Thyroid gland (tissue), 4 donors: ENCODE measurements at regions not wholly inside any gene's neighbourhood (a gene's known extent, or its start where the extent isn't known, plus 50 kb on each side); places are given as distances from the start of the nearest gene placed in this dataset.

Source experiments
- POLR2A ChIP-seq, 2 donors: fragments of 450-650 bp; IDR thresholded peaks; one replicate each; pipeline ENCODE4 v1.6.1; 2017; ENCODE audit warnings: antibody characterized with exemption in 2 of 2, mild to moderate bottlenecking in 2 of 2, moderate library complexity in 1 of 2
- TF ChIP-seq, protein P1 (sequence below), 6 experiments: fragments of 200-600 bp in 3 of 6; fragments of 450-650 bp in 3 of 6; sonication (generic) in 3 of 6; IDR thresholded peaks; one replicate each; pipeline ENCODE4 v1.5.1; 2016 to 2019; ENCODE audit warnings: antibody characterized with exemption in 6 of 6, mild to moderate bottlenecking in 2 of 6, inconsistent platforms in 1 of 6, moderate library complexity in 1 of 6

DNA sequence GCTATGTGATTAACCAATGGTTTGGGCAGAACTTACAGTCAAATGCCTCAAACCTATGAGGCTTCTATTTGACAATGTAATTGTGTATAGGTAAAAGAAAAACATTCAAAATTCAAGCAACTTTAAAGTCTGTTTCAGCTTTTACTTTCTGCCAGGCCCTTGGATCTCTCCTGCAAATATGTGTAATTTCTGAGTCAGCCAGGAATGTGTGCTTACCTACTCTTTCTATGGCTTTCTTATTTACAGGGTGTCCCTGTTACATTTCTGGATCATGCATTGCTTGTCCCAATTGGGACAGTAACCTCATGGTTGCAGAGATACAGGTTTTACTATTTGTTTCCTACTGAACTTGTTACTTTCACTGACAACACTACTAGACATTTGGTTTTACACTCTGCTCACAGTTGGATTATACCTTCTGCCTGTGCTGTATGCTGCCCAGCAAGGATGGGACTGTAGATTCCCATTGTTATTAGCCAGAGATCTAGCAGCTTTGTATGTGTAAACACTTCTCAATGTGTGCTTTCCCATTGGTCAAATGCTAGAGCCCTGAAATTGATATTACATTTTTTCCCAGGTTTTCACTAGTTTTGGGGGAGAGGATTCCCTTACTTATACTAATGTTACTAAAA lies 355.3 kb downstream of the ARL4A start:
- TF ChIP-seq POLR2A (IDR thresholded peaks at IDR 0.05), result no peak
- TF ChIP-seq, protein P1, sequence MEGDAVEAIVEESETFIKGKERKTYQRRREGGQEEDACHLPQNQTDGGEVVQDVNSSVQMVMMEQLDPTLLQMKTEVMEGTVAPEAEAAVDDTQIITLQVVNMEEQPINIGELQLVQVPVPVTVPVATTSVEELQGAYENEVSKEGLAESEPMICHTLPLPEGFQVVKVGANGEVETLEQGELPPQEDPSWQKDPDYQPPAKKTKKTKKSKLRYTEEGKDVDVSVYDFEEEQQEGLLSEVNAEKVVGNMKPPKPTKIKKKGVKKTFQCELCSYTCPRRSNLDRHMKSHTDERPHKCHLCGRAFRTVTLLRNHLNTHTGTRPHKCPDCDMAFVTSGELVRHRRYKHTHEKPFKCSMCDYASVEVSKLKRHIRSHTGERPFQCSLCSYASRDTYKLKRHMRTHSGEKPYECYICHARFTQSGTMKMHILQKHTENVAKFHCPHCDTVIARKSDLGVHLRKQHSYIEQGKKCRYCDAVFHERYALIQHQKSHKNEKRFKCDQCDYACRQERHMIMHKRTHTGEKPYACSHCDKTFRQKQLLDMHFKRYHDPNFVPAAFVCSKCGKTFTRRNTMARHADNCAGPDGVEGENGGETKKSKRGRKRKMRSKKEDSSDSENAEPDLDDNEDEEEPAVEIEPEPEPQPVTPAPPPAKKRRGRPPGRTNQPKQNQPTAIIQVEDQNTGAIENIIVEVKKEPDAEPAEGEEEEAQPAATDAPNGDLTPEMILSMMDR (IDR thresholded peaks at IDR 0.05), result no peak
